SK-N-SH (cell line): ENCODE measurements at regions not wholly inside any gene's neighbourhood (a gene's known extent, or its start where the extent isn't known, plus 50 kb on each side); places are given as distances from the start of the nearest gene placed in this dataset.

Experiments
- CTCF ChIA-PET: fragments of 300-600, 350-600 bp; formaldehyde crosslinking; extraction: SDS; loops from one replicate; lab custom pipeline; 2021; lab: Yijun Ruan, JAX
- POLR2A ChIA-PET: fragments of 350-600 bp; sonication (Branson Sonifier 250); formaldehyde crosslinking; extraction: SDS; loops from one replicate; lab custom pipeline; 2020; ENCODE audit warnings: antibody characterized with exemption, inconsistent platforms; lab: Yijun Ruan, JAX
- DNase-seq: peaks from one replicate; pipeline ENCODE4 v3.0.0; 2012
- H2AFZ ChIP-seq: fragments of 200-600 bp; sonication (generic); 2 replicates; pipeline ENCODE4 v1.8.1; 2016; ENCODE audit warnings: antibody characterized with exemption, mild to moderate bottlenecking, low read depth
- H3F3A ChIP-seq: fragments of 200-600 bp; sonication (generic); replicated peaks from 2 replicates; pipeline ENCODE3; 2016; ENCODE audit warnings: antibody characterized with exemption, mild to moderate bottlenecking; ENCODE audit not compliant: insufficient read depth
- H3K27ac ChIP-seq, 2 experiments: fragments of 200-500 bp in 1 of 2; fragments of 200-600 bp in 1 of 2; sonication (Bioruptor generic) in 1 of 2; sonication (generic), shearing (Covaris generic) in 1 of 2; 2 replicates each; pipeline versions ENCODE4 v1.5.1 to v1.6.1; 2014 to 2016; ENCODE audit warnings: low read depth in 2 of 2, inconsistent platforms in 1 of 2, low read length in 1 of 2, mild to moderate bottlenecking in 1 of 2, mixed read lengths in 1 of 2
- H3K27me3 ChIP-seq: fragments of 200-600 bp; sonication (generic), shearing (Covaris generic); 2 replicates; pipeline ENCODE4 v1.6.1; 2016; ENCODE audit warnings: mixed run types; ENCODE audit not compliant: insufficient read depth
- H3K36me3 ChIP-seq, 2 experiments: fragments of 200-500 bp in 1 of 2; fragments of 200-600 bp in 1 of 2; sonication (Bioruptor generic) in 1 of 2; sonication (generic) in 1 of 2; replicated peaks in 1 of 2; 2 replicates each; pipeline versions ENCODE3 to v1.5.1; 2014 to 2016; ENCODE audit warnings: low read length in 1 of 2, mild to moderate bottlenecking in 1 of 2; ENCODE audit not compliant: insufficient read depth in 2 of 2, control insufficient read depth in 1 of 2
- H3K4me1 ChIP-seq, 2 experiments: fragments of 200-500 bp in 1 of 2; fragments of 200-600 bp in 1 of 2; sonication (Bioruptor generic) in 1 of 2; sonication (generic), shearing (Covaris generic) in 1 of 2; 2 replicates each; pipeline versions ENCODE4 v1.5.1 to v1.6.1; 2014 to 2016; ENCODE audit warnings: low read depth in 1 of 2, low read length in 1 of 2, mixed run types in 1 of 2; ENCODE audit not compliant: insufficient read depth in 2 of 2, control insufficient read depth in 1 of 2
- H3K4me2 ChIP-seq: fragments of 200-600 bp; sonication (generic), shearing (Covaris generic); 2 replicates; pipeline ENCODE4 v1.6.1; 2017; ENCODE audit warnings: mixed run types
- H3K4me3 ChIP-seq, 2 experiments: fragments of 200-500 bp in 1 of 2; fragments of 200-600 bp in 1 of 2; sonication (Bioruptor generic) in 1 of 2; sonication (generic), shearing (Covaris generic) in 1 of 2; 2 replicates each; pipeline versions ENCODE4 v1.5.1 to v1.8.1; 2014 to 2016; ENCODE audit warnings: low read depth in 2 of 2, inconsistent platforms in 1 of 2, low read length in 1 of 2, mild to moderate bottlenecking in 1 of 2, mixed read lengths in 1 of 2, moderate library complexity in 1 of 2
- H3K79me2 ChIP-seq: fragments of 200-600 bp; sonication (generic); 2 replicates; pipeline ENCODE4 v1.8.1; 2017; ENCODE audit warnings: mild to moderate bottlenecking; ENCODE audit not compliant: insufficient read depth
- H3K9ac ChIP-seq: fragments of 200-600 bp; sonication (generic); 2 replicates; pipeline ENCODE4 v1.6.1; 2017; ENCODE audit warnings: mixed run types
- H3K9me2 ChIP-seq: fragments of 200-600 bp; sonication (generic); 2 replicates; pipeline ENCODE4 v1.6.1; 2017; ENCODE audit warnings: mixed run types
- H3K9me3 ChIP-seq: fragments of 200-600 bp; sonication (generic); 2 replicates; pipeline ENCODE4 v1.6.1; 2017; ENCODE audit warnings: mixed run types, mild to moderate bottlenecking, moderate library complexity
- H4K20me1 ChIP-seq: fragments of 200-600 bp; sonication (generic); 2 replicates; pipeline ENCODE4 v1.6.1; 2017; ENCODE audit warnings: mild to moderate bottlenecking, mixed run types; ENCODE audit not compliant: insufficient read depth
- ELF1 ChIP-seq: IDR thresholded peaks from 2 replicates; pipeline ENCODE4 v1.4.0; 2012
- EP300 ChIP-seq, 2 experiments: IDR thresholded peaks; 2 replicates each; pipeline versions ENCODE4 v1.4.0 to v1.6.1; 2012; ENCODE audit warnings: borderline replicate concordance in 1 of 2, low read depth in 1 of 2, low read length in 1 of 2
- GABPA ChIP-seq: IDR thresholded peaks from 2 replicates; pipeline ENCODE4 v1.4.0; 2012; ENCODE audit warnings: low read depth, mild to moderate bottlenecking
- IRF3 ChIP-seq: fragments of 150-350 bp; IDR thresholded peaks from 2 replicates; pipeline ENCODE4 v1.6.1; 2016; ENCODE audit warnings: mild to moderate bottlenecking, low read depth, low read length
- MAX ChIP-seq: IDR thresholded peaks from 2 replicates; pipeline ENCODE4 v1.4.0; 2012; ENCODE audit warnings: low read depth
- MEF2A ChIP-seq: IDR thresholded peaks from 2 replicates; pipeline ENCODE4 v1.4.0; 2012; ENCODE audit warnings: low read depth, borderline replicate concordance
- NRF1 ChIP-seq: IDR thresholded peaks from 2 replicates; pipeline ENCODE4 v1.6.1; 2012; ENCODE audit warnings: low read depth, mild to moderate bottlenecking, low read length
- PBX3 ChIP-seq: IDR thresholded peaks from 2 replicates; pipeline ENCODE4; 2012
- POLR2AphosphoS5 ChIP-seq: IDR thresholded peaks from 2 replicates; pipeline ENCODE4 v1.6.1; 2012; ENCODE audit warnings: low read depth, low read length
- RAD21 ChIP-seq: IDR thresholded peaks from 2 replicates; pipeline ENCODE4 v1.6.1; 2012; ENCODE audit warnings: mild to moderate bottlenecking, low read length
- USF1 ChIP-seq: IDR thresholded peaks from 2 replicates; pipeline ENCODE4 v1.4.0; 2012; ENCODE audit warnings: low read depth, borderline replicate concordance
- ZBTB33 ChIP-seq: IDR thresholded peaks from 2 replicates; pipeline ENCODE4 v1.4.0; 2012; ENCODE audit warnings: low read depth, borderline replicate concordance
- WGBS: methylation state at CpG from one replicate; pipeline ENCODE4 v1.1.6; 2017; ENCODE audit warnings: low lambda C conversion rate; 5-methylcytosine and 5-hydroxymethylcytosine counted together

GRCh38 chr18:29712785-29713184 is 1329.8 kb downstream of the DSC3 start:
- Histone ChIP-seq H3K4me1 (peaks cover 0 to 7% of the 10 kb centered on the region in 2 experiments; a peak in 1 of 4 replicates), H3K36me3 (no peaks in the 10 kb centered on the region), H2AFZ (no peak overlapping the region), H3K9me2 (no peaks in the 10 kb centered on the region), H4K20me1 (no peaks in the 10 kb centered on the region), H3K79me2 (no peaks in the 10 kb centered on the region), H3K27me3 (no peaks in the 10 kb centered on the region), H3K27ac (peak overlapping the region in 1 of 2 experiments; percentile 22; a peak in 1 of 4 replicates), H3F3A (no peaks in the 10 kb centered on the region), H3K9me3 (no peaks in the 10 kb centered on the region), H3K4me3 (no peak overlapping the region), H3K4me2 (no peak overlapping the region), H3K9ac (no peak overlapping the region)
- no peak for DNase-seq
- ChIA-PET POLR2A (no interaction called here), CTCF (no interaction called here)
- 75% methylated on average over 5 of the region's 5 CpGs for WGBS
- no peak for TF ChIP-seq PBX3
- no peak for TF ChIP-seq IRF3
- no peak for TF ChIP-seq EP300 (IDR thresholded peaks at IDR 0.05; ENCODE audit: borderline replicate concordance in 1 of 2, low read depth in 1 of 2, low read length in 1 of 2)
- no peak for TF ChIP-seq POLR2AphosphoS5
- no peak for TF ChIP-seq ZBTB33
- TF ChIP-seq ELF1 = no peak
- TF ChIP-seq RAD21 = no peak
- TF ChIP-seq NRF1 = no peak
- no peak for TF ChIP-seq GABPA
- TF ChIP-seq MAX = no peak

- H3K27ac ChIP-seq = no peak overlapping the region
- TF ChIP-seq MEF2A (no peak), USF1 (no peak)
- no peak overlapping the region for H3K4me2 ChIP-seq
- H3K27me3 ChIP-seq = no peaks in the 10 kb centered on the region
- no peaks in the 10 kb centered on the region for H3K9me2 ChIP-seq
- no peaks in the 10 kb centered on the region for H3F3A ChIP-seq
- 78% methylated on average over 8 of the region's 8 CpGs for WGBS
- no peaks in the 10 kb centered on the region for H4K20me1 ChIP-seq
- no peak overlapping the region for H2AFZ ChIP-seq
- no peak for DNase-seq
- no peak overlapping the region for H3K4me3 ChIP-seq
- H3K9ac ChIP-seq = no peak overlapping the region
- CTCF ChIA-PET = no interaction called here
- peaks cover 0 to 7% of the 10 kb centered on the region in 2 experiments; a peak in 1 of 4 replicates for H3K4me1 ChIP-seq
- H3K79me2 ChIP-seq = no peaks in the 10 kb centered on the region
- no peaks in the 10 kb centered on the region for H3K36me3 ChIP-seq
- POLR2A ChIA-PET = no interaction called here
- H3K9me3 ChIP-seq = no peaks in the 10 kb centered on the region
Measured at GRCh38 chr18:29711932-29712331, 1330.6 kb downstream of the DSC3 start.
